HEK293 (cell line): ENCODE measurements at regions not wholly inside any gene's neighbourhood (a gene's known extent, or its start where the extent isn't known, plus 50 kb on each side); places are given as distances from the start of the nearest gene placed in this dataset.

Source experiments
- CTCF ChIA-PET: fragments of 350-600 bp; formaldehyde crosslinking; extraction: SDS; loops from one replicate; lab custom pipeline; 2021; ENCODE audit warnings: antibody characterized with exemption; lab: Yijun Ruan, JAX
- POLR2A ChIA-PET: fragments of 300-600 bp; formaldehyde crosslinking; extraction: SDS; loops from one replicate; lab custom pipeline; 2020; ENCODE audit warnings: antibody characterized with exemption, inconsistent platforms; lab: Yijun Ruan, JAX
- H3K27ac ChIP-seq: fragments of 200-500 bp; sonication (Bioruptor generic); 2 replicates; pipeline ENCODE4 v1.5.1; 2014; ENCODE audit warnings: low read depth, low read length, control low read depth, inconsistent platforms; ENCODE audit errors: extremely low read depth
- H3K36me3 ChIP-seq, 2 experiments: fragments of 200-500 bp in 1 of 2; sonication (Bioruptor generic) in 1 of 2; 1 replicate in 1 of 2; 2 replicates in 1 of 2; pipeline ENCODE4 v1.5.1; 2014 to 2017; ENCODE audit warnings: inconsistent platforms in 2 of 2, low read length in 2 of 2; ENCODE audit not compliant: control insufficient read depth in 2 of 2, insufficient read depth in 1 of 2
- H3K4me1 ChIP-seq: fragments of 200-500 bp; sonication (Bioruptor generic); 2 replicates; pipeline ENCODE4 v1.5.1; 2014; ENCODE audit warnings: mild to moderate bottlenecking, low read length, inconsistent platforms; ENCODE audit not compliant: control insufficient read depth, insufficient read depth
- H3K4me3 ChIP-seq: 2 replicates; pipeline ENCODE4 v1.5.1; 2011; ENCODE audit warnings: low read depth, mild to moderate bottlenecking, control low read depth, low read length, moderate library complexity
- H3K9me3 ChIP-seq: fragments of 200-500 bp; sonication (Bioruptor generic); 2 replicates; pipeline ENCODE4 v1.5.1; 2014; ENCODE audit warnings: low read depth, low read length, inconsistent platforms; ENCODE audit not compliant: control insufficient read depth, insufficient read depth
- BCL11B ChIP-seq: fragments of 450-650 bp; formaldehyde crosslinking; IDR thresholded peaks from 2 replicates; pipeline ENCODE4 v1.5.1; 2016; ENCODE audit warnings: low read depth, missing biosample characterization, missing genetic modification characterization
- GFI1B ChIP-seq: fragments of 450-650 bp; formaldehyde crosslinking; IDR thresholded peaks from 2 replicates; pipeline ENCODE4 v1.5.1; 2016; ENCODE audit warnings: missing biosample characterization, missing genetic modification characterization
- MYNN ChIP-seq: fragments of 450-650 bp; formaldehyde crosslinking; IDR thresholded peaks from 2 replicates; pipeline ENCODE4 v1.5.1; 2016; ENCODE audit warnings: missing biosample characterization, missing genetic modification characterization, borderline replicate concordance
- TRIM28 ChIP-seq: IDR thresholded peaks from 2 replicates; pipeline ENCODE4 v1.6.1; 2011; ENCODE audit warnings: low read length, control low read depth, borderline replicate concordance
- ZNF146 ChIP-seq: fragments of 450-650 bp; formaldehyde crosslinking; IDR thresholded peaks from 2 replicates; pipeline ENCODE4 v1.5.1; 2016; ENCODE audit warnings: missing biosample characterization, missing genetic modification characterization
- ZNF248 ChIP-seq: fragments of 450-650 bp; formaldehyde crosslinking; IDR thresholded peaks from 2 replicates; pipeline ENCODE4 v1.5.1; 2017; ENCODE audit warnings: missing biosample characterization, missing genetic modification characterization
- ZNF433 ChIP-seq: fragments of 450-650 bp; formaldehyde crosslinking; IDR thresholded peaks from 2 replicates; pipeline ENCODE4 v1.5.1; 2016; ENCODE audit warnings: missing biosample characterization, missing genetic modification characterization, low read depth
- ZNF521 ChIP-seq: fragments of 450-650 bp; formaldehyde crosslinking; IDR thresholded peaks from 2 replicates; pipeline ENCODE4 v1.5.1; 2017; ENCODE audit warnings: missing biosample characterization, mild to moderate bottlenecking, missing genetic modification characterization
- ZNF560 ChIP-seq: fragments of 450-650 bp; formaldehyde crosslinking; IDR thresholded peaks from 2 replicates; pipeline ENCODE4 v1.5.1; 2017; ENCODE audit warnings: missing biosample characterization, missing genetic modification characterization, borderline replicate concordance
- ZNF596 ChIP-seq: fragments of 450-650 bp; IDR thresholded peaks from 2 replicates; pipeline ENCODE4 v1.5.0; 2018; ENCODE audit warnings: missing biosample characterization, mild to moderate bottlenecking, missing genetic modification characterization, moderate library complexity
- ZNF621 ChIP-seq: fragments of 450-650 bp; formaldehyde crosslinking; IDR thresholded peaks from 2 replicates; pipeline ENCODE4 v1.5.1; 2017; ENCODE audit warnings: missing biosample characterization, missing genetic modification characterization
- ZNF701 ChIP-seq: fragments of 450-650 bp; formaldehyde crosslinking; IDR thresholded peaks from 2 replicates; pipeline ENCODE4 v1.5.1; 2016; ENCODE audit warnings: missing biosample characterization, missing genetic modification characterization
- ZNF791 ChIP-seq: fragments of 450-650 bp; formaldehyde crosslinking; IDR thresholded peaks from 2 replicates; pipeline ENCODE4 v1.5.1; 2016; ENCODE audit warnings: missing biosample characterization, missing genetic modification characterization
- TF ChIP-seq, protein P1 (sequence below): fragments of 450-650 bp; formaldehyde crosslinking; IDR thresholded peaks from 2 replicates; pipeline ENCODE4 v1.5.1; 2017; ENCODE audit warnings: missing biosample characterization, missing genetic modification characterization
- TF ChIP-seq, protein P2 (sequence below): fragments of 450-650 bp; formaldehyde crosslinking; IDR thresholded peaks from 2 replicates; pipeline ENCODE4 v1.5.1; 2016; ENCODE audit warnings: missing biosample characterization, missing genetic modification characterization
- TF ChIP-seq, protein P3 (sequence below): fragments of 450-650 bp; formaldehyde crosslinking; IDR thresholded peaks from 2 replicates; pipeline ENCODE4 v1.5.1; 2016; ENCODE audit warnings: missing biosample characterization, missing genetic modification characterization

DNA sequence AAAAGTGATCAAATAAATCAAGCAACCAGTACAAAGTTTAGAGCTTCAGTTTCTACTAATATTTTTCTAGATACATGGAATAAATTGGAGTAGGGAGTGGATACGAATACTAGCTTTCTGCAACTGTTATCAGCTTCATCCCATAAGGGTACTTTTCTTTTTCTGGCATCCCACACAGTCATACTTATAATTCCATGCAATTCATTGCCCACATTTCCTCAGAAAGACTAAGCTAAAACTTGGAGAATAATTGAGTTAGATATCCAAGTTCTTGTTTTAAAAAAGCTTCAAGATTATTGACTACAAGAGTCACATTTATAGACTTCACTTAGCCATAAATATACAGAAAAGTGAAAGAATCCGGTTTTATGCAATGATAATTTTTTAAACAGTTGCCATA is 186.9 kb downstream of the OLFM4 start:
- Histone ChIP-seq H3K4me1 (no peaks in the 10 kb centered on the region), H3K9me3 (no peaks in the 10 kb centered on the region), H3K4me3 (no peak overlapping the region), H3K36me3 (no peaks in the 10 kb centered on the region), H3K27ac (no peak overlapping the region)
- ChIA-PET CTCF (interaction anchor here (1.2 kb wide), 1 partner anchor 9 kb away, joined by 4 read pairs; no protein-coding TSS in a partner anchor), POLR2A (no interaction called here)
- TF ChIP-seq ZNF701 (tag by site-specific recombination) (no peak), ZNF433 (tag by site-specific recombination) (no peak), ZNF621 (no peak), GFI1B (no peak), ZNF596 (tag by site-specific recombination) (no peak), ZNF560 (tag by site-specific recombination) (no peak), ZNF521 (tag by site-specific recombination) (no peak), MYNN (tag by site-specific recombination) (no peak), BCL11B (tag by site-specific recombination) (no peak), TRIM28 (no peak)
- TF ChIP-seq, protein P1, sequence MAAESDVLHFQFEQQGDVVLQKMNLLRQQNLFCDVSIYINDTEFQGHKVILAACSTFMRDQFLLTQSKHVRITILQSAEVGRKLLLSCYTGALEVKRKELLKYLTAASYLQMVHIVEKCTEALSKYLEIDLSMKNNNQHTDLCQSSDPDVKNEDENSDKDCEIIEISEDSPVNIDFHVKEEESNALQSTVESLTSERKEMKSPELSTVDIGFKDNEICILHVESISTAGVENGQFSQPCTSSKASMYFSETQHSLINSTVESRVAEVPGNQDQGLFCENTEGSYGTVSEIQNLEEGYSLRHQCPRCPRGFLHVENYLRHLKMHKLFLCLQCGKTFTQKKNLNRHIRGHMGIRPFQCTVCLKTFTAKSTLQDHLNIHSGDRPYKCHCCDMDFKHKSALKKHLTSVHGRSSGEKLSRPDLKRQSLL (tag by site-specific recombination): no peak
- TF ChIP-seq, protein P2, sequence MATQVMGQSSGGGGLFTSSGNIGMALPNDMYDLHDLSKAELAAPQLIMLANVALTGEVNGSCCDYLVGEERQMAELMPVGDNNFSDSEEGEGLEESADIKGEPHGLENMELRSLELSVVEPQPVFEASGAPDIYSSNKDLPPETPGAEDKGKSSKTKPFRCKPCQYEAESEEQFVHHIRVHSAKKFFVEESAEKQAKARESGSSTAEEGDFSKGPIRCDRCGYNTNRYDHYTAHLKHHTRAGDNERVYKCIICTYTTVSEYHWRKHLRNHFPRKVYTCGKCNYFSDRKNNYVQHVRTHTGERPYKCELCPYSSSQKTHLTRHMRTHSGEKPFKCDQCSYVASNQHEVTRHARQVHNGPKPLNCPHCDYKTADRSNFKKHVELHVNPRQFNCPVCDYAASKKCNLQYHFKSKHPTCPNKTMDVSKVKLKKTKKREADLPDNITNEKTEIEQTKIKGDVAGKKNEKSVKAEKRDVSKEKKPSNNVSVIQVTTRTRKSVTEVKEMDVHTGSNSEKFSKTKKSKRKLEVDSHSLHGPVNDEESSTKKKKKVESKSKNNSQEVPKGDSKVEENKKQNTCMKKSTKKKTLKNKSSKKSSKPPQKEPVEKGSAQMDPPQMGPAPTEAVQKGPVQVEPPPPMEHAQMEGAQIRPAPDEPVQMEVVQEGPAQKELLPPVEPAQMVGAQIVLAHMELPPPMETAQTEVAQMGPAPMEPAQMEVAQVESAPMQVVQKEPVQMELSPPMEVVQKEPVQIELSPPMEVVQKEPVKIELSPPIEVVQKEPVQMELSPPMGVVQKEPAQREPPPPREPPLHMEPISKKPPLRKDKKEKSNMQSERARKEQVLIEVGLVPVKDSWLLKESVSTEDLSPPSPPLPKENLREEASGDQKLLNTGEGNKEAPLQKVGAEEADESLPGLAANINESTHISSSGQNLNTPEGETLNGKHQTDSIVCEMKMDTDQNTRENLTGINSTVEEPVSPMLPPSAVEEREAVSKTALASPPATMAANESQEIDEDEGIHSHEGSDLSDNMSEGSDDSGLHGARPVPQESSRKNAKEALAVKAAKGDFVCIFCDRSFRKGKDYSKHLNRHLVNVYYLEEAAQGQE (tag by site-specific recombination): no peak

DNA sequence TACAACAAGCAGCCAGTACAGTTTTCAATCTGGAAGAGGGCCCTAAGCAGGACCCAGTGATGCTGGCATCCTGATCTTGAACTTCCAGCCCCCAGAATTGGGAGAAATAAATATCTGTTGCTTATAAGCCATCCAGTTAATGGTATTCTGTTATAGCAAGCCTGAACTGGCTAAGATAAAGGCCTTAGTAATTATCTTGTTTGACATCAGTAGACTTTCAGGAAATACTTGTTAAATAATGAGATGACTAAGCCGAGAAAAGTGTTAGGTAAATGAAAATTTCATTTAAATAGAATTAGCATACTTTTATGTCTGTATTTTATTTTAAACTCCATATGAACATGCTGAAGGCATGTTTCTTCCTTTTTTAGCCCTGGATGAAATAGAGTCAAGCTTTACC is 188.2 kb downstream of the OLFM4 start:
- TF ChIP-seq ZNF146 (tag by site-specific recombination): no peak
- TF ChIP-seq ZNF248 (tag by site-specific recombination): no peak
- Histone ChIP-seq H3K4me3 (no peak overlapping the region), H3K9me3 (no peaks in the 10 kb centered on the region), H3K36me3 (no peaks in the 10 kb centered on the region), H3K27ac (no peak overlapping the region), H3K4me1 (no peaks in the 10 kb centered on the region)
- POLR2A ChIA-PET: no interaction called here
- CTCF ChIA-PET: no interaction called here

DNA sequence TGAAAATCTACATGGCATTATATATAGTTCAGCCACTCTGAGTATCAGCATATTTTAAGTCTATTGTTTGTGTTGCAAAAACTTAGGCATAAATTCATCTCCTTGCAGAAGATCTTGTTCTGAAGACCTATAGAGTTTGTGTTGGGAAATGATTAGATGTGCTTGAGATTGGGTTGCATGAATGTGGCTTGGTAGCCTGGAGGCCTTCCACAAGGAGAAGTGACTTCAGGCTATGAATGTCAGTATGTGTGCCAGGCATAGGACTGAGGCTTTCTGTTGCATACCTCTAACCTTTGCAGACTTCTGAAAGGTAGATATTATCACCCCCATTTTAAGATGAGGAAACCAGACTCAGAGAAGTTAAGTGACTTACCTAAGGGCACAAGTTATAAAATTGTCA is 188.6 kb downstream of the OLFM4 start:
- CTCF ChIA-PET: no interaction called here

More for the DNA sequence above, 188.6 kb downstream of the OLFM4 start:
- Histone ChIP-seq H3K27ac (no peak overlapping the region), H3K36me3 (no peaks in the 10 kb centered on the region), H3K4me1 (no peaks in the 10 kb centered on the region), H3K4me3 (no peak overlapping the region), H3K9me3 (no peaks in the 10 kb centered on the region)
- POLR2A ChIA-PET: no interaction called here
- TF ChIP-seq, protein P3, sequence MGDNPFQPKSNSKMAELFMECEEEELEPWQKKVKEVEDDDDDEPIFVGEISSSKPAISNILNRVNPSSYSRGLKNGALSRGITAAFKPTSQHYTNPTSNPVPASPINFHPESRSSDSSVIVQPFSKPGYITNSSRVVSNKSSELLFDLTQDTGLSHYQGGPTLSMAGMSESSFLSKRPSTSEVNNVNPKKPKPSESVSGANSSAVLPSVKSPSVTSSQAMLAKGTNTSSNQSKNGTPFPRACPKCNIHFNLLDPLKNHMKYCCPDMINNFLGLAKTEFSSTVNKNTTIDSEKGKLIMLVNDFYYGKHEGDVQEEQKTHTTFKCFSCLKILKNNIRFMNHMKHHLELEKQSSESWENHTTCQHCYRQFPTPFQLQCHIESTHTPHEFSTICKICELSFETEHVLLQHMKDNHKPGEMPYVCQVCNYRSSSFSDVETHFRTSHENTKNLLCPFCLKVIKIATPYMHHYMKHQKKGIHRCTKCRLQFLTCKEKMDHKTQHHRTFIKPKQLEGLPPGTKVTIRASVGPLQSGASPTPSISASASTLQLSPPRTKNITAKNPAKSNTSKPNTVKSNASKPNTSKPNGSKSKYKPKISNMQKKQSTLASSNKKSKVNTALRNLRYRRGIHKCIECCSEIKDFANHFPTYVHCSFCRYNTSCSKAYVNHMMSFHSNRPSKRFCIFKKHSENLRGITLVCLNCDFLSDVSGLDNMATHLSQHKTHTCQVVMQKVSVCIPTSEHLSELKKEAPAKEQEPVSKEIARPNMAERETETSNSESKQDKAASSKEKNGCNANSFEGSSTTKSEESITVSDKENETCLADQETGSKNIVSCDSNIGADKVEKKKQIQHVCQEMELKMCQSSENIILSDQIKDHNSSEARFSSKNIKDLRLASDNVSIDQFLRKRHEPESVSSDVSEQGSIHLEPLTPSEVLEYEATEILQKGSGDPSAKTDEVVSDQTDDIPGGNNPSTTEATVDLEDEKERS (tag by site-specific recombination): no peak
- TF ChIP-seq ZNF791 (tag by site-specific recombination) (no peak), ZNF560 (tag by site-specific recombination) (no peak)
- TF ChIP-seq, all 188 proteins: peak for 0
